PC-3 (cell line): ENCODE measurements at regions not wholly inside any gene's neighbourhood (a gene's known extent, or its start where the extent isn't known, plus 50 kb on each side); places are given as distances from the start of the nearest gene placed in this dataset.

Experiments
- ATAC-seq: fragments of 200-7000 bp; cut with Tn5 transposase; 2 replicates; pipeline ENCODE4 v1.9.1; 2020; ENCODE audit warnings: mild to moderate bottlenecking, moderate library complexity
- BruUV-seq: library from RNA; stranded (reverse); fragments of 400-500 nt; replicated peaks from 2 replicates; lab custom pipeline; 2021; lab: Mats Ljungman, UMichigan
- CTCF ChIA-PET: fragments of 300-600 bp; sonication (Branson Sonifier 250); formaldehyde crosslinking; loops from one replicate; lab custom pipeline; 2022; ENCODE audit warnings: antibody characterized with exemption; lab: Charles Lee
- POLR2A ChIA-PET: fragments of 300-600 bp; sonication (Branson Sonifier 250); formaldehyde crosslinking; loops from one replicate; lab custom pipeline; 2022; ENCODE audit warnings: antibody characterized with exemption; ENCODE audit not compliant: unreplicated experiment; lab: Charles Lee
- DNase-seq: peaks from one replicate; pipeline ENCODE4 v3.0.0-alpha.2; 2015
- H2AFZ ChIP-seq: fragments of 300-600 bp; sonication (generic); 2 replicates; pipeline ENCODE4 v1.6.0; 2016; ENCODE audit warnings: antibody characterized with exemption, low read length
- H3F3A ChIP-seq: fragments of 300-600 bp; sonication (generic); one replicate; pipeline ENCODE4 v1.6.0; 2017; ENCODE audit warnings: antibody characterized with exemption, low read length, control low read depth, mild to moderate bottlenecking; ENCODE audit not compliant: unreplicated experiment
- H3K27ac ChIP-seq: fragments of 300-600 bp; sonication (generic); 2 replicates; pipeline ENCODE4 v1.5.1; 2016; ENCODE audit warnings: mild to moderate bottlenecking, low read length
- H3K27me3 ChIP-seq: fragments of 300-600 bp; sonication (generic); 2 replicates; pipeline ENCODE4 v1.6.1; 2016; ENCODE audit warnings: low read length, mixed read lengths
- H3K36me3 ChIP-seq: fragments of 300-600 bp; sonication (generic); 2 replicates; pipeline ENCODE4 v1.6.1; 2016; ENCODE audit warnings: low read depth, mixed run types, low read length, mixed read lengths
- H3K4me1 ChIP-seq: fragments of 300-600 bp; sonication (generic); 2 replicates; pipeline ENCODE4 v1.5.1; 2016; ENCODE audit warnings: low read length; ENCODE audit not compliant: insufficient read depth
- H3K4me2 ChIP-seq: fragments of 300-600 bp; sonication (generic); 2 replicates; pipeline ENCODE4 v1.6.0; 2016; ENCODE audit warnings: low read length
- H3K4me3 ChIP-seq: fragments of 300-600 bp; sonication (generic); 2 replicates; pipeline ENCODE4 v1.5.1; 2016; ENCODE audit warnings: mild to moderate bottlenecking, low read length, mixed read lengths
- H3K79me2 ChIP-seq: fragments of 300-600 bp; sonication (generic); 2 replicates; pipeline ENCODE4 v1.6.1; 2017; ENCODE audit warnings: low read length, mixed read lengths
- H3K9ac ChIP-seq: fragments of 300-600 bp; sonication (generic); 2 replicates; pipeline ENCODE4 v1.6.0; 2016; ENCODE audit warnings: mild to moderate bottlenecking, low read length
- H3K9me2 ChIP-seq: fragments of 300-600 bp; sonication (generic); replicated peaks from 2 replicates; pipeline ENCODE4 v1.6.1; 2016; ENCODE audit warnings: mixed run types, low read length, mixed read lengths
- H3K9me3 ChIP-seq: fragments of 300-600 bp; sonication (generic); 2 replicates; pipeline ENCODE4 v1.6.1; 2016; ENCODE audit warnings: low read length, mixed read lengths
- H4K20me1 ChIP-seq: fragments of 300-600 bp; sonication (generic); 2 replicates; pipeline ENCODE4 v1.6.1; 2016; ENCODE audit warnings: low read length, mixed read lengths
- EZH2 ChIP-seq: fragments of 300-600 bp; sonication (generic); IDR thresholded peaks from one replicate; pipeline ENCODE4 v1.6.1; 2017; ENCODE audit warnings: antibody characterized with exemption, mild to moderate bottlenecking, low read length; ENCODE audit not compliant: unreplicated experiment
- EZH2phosphoT487 ChIP-seq: fragments of 300-600 bp; sonication (generic); IDR thresholded peaks from 2 replicates; pipeline ENCODE4 v1.6.1; 2018; ENCODE audit warnings: mild to moderate bottlenecking, antibody characterized with exemption, low read length, borderline replicate concordance
- intact Hi-C: fragments of 100-400 bp; cut with micrococcal nuclease; formaldehyde crosslinking; loops from 2 replicates; pipeline ENCODE4 v1.9.0; 2023
- TF ChIP-seq, protein P1 (sequence below): fragments of 300-600 bp; sonication (generic); conservative IDR thresholded peaks from 2 replicates; pipeline ENCODE4 v1.5.1; 2017; ENCODE audit warnings: antibody characterized with exemption, low read depth, mild to moderate bottlenecking, low read length

DNA sequence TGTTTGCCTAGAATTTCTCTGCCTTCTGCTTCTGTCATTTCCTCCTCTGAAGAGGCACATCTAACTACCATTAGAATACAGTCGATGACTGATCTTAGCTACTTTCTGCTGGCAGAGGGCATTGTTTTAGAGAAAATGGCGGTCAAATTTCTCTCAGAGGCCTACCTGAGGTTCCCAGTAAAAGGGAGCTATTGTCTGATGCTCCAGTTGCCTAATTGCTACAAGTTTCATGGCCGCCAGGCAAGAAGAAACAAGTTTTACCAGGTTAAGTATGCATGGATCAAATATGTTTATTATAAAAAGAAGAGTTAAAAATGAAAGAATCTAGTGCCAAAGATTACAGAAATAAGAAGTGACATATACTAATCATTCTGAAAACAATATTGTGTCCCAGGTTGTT is 416.6 kb downstream of the DSC3 start:
- no peaks in the 10 kb centered on the region for H3K36me3 ChIP-seq
- intact Hi-C loops = loop anchor here (10.0 kb wide), 1 partner anchor 171 kb away; no protein-coding TSS in a partner anchor
- TF ChIP-seq EZH2phosphoT487 (no peak), EZH2 (no peak)
- TF ChIP-seq, protein P1, sequence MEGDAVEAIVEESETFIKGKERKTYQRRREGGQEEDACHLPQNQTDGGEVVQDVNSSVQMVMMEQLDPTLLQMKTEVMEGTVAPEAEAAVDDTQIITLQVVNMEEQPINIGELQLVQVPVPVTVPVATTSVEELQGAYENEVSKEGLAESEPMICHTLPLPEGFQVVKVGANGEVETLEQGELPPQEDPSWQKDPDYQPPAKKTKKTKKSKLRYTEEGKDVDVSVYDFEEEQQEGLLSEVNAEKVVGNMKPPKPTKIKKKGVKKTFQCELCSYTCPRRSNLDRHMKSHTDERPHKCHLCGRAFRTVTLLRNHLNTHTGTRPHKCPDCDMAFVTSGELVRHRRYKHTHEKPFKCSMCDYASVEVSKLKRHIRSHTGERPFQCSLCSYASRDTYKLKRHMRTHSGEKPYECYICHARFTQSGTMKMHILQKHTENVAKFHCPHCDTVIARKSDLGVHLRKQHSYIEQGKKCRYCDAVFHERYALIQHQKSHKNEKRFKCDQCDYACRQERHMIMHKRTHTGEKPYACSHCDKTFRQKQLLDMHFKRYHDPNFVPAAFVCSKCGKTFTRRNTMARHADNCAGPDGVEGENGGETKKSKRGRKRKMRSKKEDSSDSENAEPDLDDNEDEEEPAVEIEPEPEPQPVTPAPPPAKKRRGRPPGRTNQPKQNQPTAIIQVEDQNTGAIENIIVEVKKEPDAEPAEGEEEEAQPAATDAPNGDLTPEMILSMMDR = no peak
- ChIA-PET POLR2A (no interaction called here), CTCF (no interaction called here)
- H3K4me2 ChIP-seq = no peak overlapping the region
- BruUV-seq = no TSS peak
- H3K27me3 ChIP-seq = no peaks in the 10 kb centered on the region
- H3K9me3 ChIP-seq = no peaks in the 10 kb centered on the region
- no peak for ATAC-seq
- H3K9me2 ChIP-seq = no peaks in the 10 kb centered on the region
- no peaks in the 10 kb centered on the region for H3K79me2 ChIP-seq
- H3K9ac ChIP-seq = no peak overlapping the region
- H4K20me1 ChIP-seq = no peaks in the 10 kb centered on the region
- no peak overlapping the region for H2AFZ ChIP-seq
- no peak overlapping the region for H3K27ac ChIP-seq
- no peak overlapping the region for H3K4me3 ChIP-seq
- H3K4me1 ChIP-seq = peaks cover 17% of the 10 kb centered on the region
- DNase-seq = no peak
- H3F3A ChIP-seq = no peaks in the 10 kb centered on the region

DNA sequence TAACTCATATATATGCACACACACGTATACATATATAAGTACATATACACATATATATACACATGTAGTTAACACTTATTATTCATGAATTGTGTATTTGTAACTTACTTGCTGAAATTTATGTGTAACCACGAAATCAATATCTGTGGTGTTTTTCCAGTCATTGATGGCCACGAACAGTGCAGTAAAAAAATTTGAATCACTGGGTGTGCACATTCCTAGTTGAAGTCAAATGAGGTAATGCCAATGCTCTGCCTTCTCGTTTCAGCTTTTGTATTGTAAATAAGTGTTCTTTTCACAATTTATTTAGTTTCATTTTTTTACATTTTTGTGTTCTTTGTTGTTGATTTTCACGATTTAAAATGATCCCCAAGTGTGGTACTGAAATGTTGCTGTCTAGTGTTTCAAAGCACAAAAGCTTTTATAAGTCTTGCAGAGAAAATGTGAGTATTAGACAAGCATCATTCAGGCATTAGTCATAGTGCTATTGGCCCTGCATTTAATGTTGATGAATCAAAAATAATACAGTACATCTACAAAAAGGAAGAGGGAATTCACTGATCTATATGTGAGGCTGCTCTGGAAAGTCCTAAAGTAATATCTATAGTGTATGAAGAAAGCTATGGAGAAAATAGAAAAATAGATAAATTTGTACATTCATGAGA is 419.0 kb downstream of the DSC3 start:
- Histone ChIP-seq H3K9me2 (no peaks in the 10 kb centered on the region), H3K9ac (no peak overlapping the region), H2AFZ (no peak overlapping the region), H3K9me3 (no peaks in the 10 kb centered on the region), H3K27me3 (no peaks in the 10 kb centered on the region), H3K27ac (peak overlapping the region; percentile 19), H3F3A (no peaks in the 10 kb centered on the region), H3K4me3 (0 out of 2 replicates have a peak overlapping the region, but pooled peaks have one; percentile 15), H3K36me3 (no peaks in the 10 kb centered on the region), H4K20me1 (no peaks in the 10 kb centered on the region), H3K79me2 (no peaks in the 10 kb centered on the region), H3K4me2 (peak overlapping the region; percentile 55), H3K4me1 (peaks cover 17% of the 10 kb centered on the region)
- BruUV-seq = no TSS peak
- TF ChIP-seq EZH2 (no peak), EZH2phosphoT487 (no peak)
- TF ChIP-seq, protein P1 = no peak
- POLR2A ChIA-PET = no interaction called here
- intact Hi-C loops = loop anchor here (5.0 to 10.0 kb wide), 2 partner anchors 36 to 169 kb away; no protein-coding TSS in a partner anchor
- ATAC-seq (peak; percentile 94), DNase-seq (peak; percentile 70)
- CTCF ChIA-PET = no interaction called here

DNA sequence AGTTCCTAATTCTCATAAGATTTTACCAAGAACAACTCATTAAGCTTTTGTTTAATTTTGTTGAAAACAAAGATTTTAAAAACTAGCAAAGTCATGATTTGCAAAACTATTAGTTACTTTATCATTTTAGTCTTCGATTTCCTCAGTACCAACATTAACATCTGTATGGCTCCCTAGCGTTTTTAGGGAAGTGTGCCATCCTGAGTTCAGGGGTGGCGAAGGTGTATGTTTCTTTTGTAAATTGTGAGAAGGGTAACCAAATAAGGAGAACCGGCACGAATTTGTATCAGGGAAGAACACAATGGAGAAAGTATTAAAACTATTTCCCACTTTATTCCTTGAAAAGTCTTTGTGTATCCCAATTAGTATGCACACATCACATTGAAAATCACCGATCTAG is 419.9 kb downstream of the DSC3 start:
- CTCF ChIA-PET = no interaction called here
- BruUV-seq = no TSS peak
- no peaks in the 10 kb centered on the region for H3F3A ChIP-seq
- no peak overlapping the region for H3K9ac ChIP-seq
- no peaks in the 10 kb centered on the region for H3K9me3 ChIP-seq
- no peaks in the 10 kb centered on the region for H3K9me2 ChIP-seq
- no peaks in the 10 kb centered on the region for H3K27me3 ChIP-seq
- intact Hi-C loops = loop anchor here (5.0 to 10.0 kb wide), 2 partner anchors 35 to 168 kb away; no protein-coding TSS in a partner anchor
- DNase-seq = no peak
- H3K4me2 ChIP-seq = no peak overlapping the region
- no peak overlapping the region for H3K27ac ChIP-seq
- H3K36me3 ChIP-seq = no peaks in the 10 kb centered on the region
- no peak overlapping the region for H3K4me3 ChIP-seq
- POLR2A ChIA-PET = no interaction called here
- TF ChIP-seq, protein P1 = no peak
- TF ChIP-seq EZH2phosphoT487 = no peak
- TF ChIP-seq EZH2 = no peak
- no peak for ATAC-seq
- H4K20me1 ChIP-seq = no peaks in the 10 kb centered on the region
- no peak overlapping the region for H2AFZ ChIP-seq
- peaks cover 17% of the 10 kb centered on the region for H3K4me1 ChIP-seq
- H3K79me2 ChIP-seq = no peaks in the 10 kb centered on the region
